NCI-H2107 treated with DMSO at 0.1 percent for 48 hours (cell line): ENCODE measurements at regions not wholly inside any gene's neighbourhood (a gene's known extent, or its start where the extent isn't known, plus 50 kb on each side); places are given as distances from the start of the nearest gene placed in this dataset.
A peak's percentile ranks its signal among the peaks of the same experiment; 100 is the strongest.

Experiments used
- DNase-seq: peaks from one replicate; lab custom pipeline; 2025; ENCODE audit not compliant: unreplicated experiment; lab: John Stamatoyannopoulos, UW

DNA sequence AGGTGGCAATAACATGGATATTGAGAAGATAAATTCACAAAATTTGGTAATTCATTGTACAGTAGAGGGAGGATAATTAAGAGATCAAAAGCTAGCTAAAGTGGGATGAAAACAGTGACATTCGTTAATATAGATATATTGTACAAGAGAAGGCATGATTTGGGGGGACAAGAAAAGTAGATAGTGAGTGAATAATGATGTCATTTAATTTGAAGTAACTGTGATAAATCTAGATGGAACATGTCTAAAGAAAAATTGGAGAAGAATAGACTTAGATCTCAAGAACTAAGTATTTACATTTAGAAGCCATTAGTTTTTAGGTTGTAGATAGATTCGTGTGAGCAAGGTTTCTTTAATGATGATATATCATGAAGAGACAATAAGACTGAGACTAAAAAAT, 594.0 kb upstream of the RGS18 start:
- DNase-seq: no peak

DNA sequence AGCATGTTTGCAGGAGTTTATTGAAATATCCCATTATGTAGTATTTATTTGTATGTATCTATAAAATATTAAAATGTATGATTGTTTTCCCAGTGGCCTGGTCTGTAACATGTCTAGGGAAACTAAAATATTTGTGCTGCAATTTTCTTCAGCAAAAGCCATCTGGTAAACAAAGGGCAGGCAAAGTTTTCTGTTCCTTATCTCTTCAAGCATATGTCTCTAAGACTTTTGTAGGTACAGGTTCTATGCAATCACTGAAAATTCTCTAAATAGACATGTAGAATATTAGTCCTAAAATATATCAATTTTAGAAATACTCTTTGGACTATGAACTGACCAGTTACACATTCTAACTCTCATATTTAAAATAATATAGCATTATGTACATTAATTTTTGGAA, 585.8 kb upstream of the RGS18 start:
- no peak for DNase-seq

DNA sequence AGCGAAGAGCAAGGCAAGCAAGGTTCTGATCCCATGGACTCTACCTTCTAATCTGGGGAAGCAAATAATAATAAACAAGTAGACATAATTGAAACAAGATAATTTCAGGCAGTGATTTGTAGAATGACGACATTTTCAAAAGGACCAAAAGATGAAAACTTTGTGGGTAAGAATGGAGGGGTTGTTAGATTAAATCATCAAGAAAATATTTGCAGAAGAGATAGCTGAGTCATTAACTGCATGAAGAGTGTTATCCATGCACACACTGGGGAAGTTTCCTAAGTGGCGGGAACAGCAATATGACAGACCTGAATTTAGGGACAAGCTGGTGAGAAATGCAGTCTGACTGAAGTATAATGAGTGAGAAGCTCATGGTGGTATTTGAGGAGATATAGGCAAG, 583.1 kb upstream of the RGS18 start:
- DNase-seq: no peak

DNA sequence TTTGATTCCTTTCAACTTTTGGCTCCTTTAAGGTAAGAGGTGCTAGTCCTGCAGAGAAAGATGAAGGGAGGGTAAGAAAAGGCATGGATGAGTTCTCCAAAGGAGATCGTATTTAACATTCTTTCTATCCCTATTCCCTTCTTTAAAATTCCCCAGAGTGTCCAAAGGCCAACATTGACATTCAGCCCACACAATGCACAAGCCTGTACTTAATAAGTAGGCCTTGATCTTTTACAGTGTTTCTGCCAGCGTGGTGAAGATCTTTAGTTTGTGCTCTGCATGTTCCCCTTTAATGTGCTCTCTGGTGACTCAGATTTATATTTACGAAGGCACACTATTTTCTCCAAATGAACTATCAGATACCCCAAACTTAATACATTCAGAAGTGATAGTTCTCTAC, 582.5 kb upstream of the RGS18 start:
- no peak for DNase-seq

DNA sequence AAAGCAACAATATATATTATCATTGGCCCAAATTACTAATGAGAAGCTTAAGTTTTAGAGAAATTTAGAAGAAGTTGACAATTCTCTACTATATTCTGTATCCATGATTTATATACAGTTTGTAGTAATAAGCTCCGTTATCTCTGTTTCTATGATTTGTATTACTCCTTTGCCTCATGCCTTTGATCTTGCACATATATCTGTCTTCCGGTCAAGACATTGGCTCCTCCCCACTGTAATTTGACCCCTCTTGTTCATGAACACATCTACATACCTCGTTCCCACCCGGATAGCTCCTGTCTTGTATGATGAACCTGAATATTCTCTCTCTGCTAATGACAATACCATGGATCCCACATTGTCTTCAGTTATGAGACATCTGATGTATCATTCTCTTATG, 581.0 kb upstream of the RGS18 start:
- DNase-seq: no peak

DNA sequence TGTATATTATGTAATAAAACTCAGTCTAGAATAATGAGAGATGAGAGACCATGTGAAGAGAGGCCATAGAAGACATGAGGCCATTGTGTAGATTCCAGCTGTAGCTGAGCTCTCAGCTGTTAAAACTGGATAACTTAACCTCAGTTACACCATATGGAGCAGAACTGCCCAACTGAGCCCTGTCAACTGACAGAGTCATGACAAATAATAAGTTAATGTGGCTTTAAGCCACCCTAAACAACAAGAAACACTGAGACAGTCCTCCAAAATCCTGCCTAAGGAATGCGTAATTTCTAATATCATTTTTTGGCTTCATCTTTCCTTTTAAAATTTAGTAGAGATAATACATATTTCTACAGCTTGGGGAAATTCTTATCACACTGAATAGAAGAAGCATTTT, 580.0 kb upstream of the RGS18 start:
- DNase-seq: no peak

DNA sequence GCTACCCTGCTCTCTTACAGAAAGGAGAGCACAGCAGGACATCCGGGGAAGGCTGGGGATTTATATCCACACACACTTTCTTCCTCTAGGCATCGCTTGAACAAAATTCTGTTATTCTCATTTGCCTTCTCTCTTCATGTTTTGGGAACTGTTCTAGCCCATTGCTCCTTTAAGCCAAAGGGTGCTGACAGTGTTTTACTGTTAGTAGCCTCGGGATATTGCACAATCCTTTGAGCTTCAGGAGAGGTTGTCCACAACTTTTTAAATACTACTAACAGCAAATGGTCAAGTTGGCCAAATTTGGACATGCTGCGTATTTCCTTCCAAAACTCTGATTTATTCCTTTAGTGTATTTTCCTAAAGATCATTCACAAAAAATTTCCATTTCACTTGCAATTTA, 579.2 kb upstream of the RGS18 start:
- DNase-seq: no peak

DNA sequence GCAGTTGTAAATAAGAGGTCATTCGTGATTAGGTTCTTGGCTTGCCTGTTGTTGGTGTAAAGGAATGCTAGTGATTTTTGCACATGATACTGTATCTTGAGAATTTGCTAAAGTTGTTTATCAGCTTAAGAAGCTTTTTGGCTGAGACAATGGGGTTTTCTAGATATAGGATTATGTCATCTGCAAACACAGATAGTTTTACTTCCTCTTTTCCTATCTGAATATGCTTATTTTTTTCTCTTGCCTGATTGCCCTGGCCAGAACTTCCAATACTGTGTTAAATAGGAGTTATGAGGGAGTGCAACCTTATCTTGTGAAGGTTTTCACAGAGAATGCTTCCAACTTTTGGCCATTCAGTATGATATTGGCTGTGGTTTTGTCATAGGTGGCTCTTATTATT, 576.1 kb upstream of the RGS18 start:
- no peak for DNase-seq

DNA sequence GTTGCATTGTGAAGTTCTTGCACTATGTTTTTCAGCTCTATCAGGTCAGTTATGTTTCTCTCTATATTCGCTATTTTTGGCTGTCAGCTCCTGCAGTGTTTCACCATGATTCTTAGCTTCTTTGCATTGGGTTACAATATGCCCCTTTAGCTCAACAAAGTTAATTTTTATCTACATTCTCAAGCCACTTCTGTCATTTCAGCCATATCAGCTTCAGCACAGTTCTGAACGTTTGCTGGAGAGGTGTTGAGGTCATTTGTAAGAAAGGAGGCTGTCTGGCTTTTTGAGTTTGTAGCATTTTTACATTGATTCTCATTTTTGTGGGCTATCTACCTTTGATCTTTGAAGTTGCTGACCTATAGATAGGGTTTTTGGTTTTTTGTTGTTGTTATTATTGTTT, 573.2 kb upstream of the RGS18 start:
- DNase-seq: no peak

DNA sequence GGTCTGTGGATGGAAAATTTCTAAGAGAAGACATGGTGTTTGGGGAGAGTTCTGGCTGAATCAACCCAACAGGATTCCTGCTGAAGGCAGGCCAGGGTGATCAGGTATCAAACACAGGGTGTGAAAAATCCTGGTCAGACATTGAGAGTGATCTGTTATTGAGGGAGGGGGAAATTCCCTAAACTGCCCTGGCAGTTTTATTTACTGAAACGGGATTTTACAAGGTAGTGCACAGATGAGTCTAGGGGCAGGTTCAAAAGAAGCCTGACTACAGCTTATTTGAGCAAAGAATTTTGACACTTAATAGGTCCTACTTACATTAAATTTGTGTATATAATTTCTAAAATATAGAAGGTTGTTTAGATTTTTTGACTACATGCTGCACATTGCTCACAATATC, 569.4 kb upstream of the RGS18 start:
- DNase-seq: no peak

DNA sequence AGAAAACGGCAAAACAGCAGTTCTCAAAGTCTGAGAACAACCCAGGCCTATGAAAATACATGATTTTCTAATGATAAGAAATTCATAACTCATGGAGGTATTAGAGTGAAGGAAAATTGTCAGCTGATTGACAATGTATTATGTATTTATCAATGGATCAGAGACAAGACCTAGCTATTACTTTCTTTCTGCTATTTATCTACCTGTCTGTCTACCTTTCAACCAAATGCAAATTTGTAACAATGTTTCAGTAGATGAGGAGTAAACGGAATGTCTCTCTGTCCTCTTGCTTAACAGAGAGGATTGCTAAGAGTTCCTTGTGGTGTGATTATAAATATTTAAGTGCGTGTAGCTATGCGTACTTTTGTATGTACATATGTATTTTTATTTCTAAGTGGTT, 568.7 kb upstream of the RGS18 start:
- no peak for DNase-seq

DNA sequence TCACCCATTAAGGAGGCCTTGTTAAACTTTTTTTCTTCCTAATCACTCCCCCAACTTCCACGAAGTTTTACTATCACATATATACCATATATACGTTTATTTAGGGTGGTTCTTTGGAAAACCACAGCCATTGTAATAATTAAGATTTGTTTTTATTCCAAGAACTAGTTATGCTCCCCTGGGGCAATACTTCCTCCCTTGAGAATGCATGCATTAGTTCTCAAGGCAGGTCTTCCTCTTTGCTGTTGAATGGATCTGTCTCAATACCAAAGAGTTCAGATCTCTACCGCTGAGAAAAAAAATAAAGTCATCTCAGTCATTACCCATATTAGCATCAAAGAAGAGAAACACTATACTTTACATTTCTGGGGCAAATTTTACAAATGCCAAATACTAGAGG, 567.7 kb upstream of the RGS18 start:
- no peak for DNase-seq

DNA sequence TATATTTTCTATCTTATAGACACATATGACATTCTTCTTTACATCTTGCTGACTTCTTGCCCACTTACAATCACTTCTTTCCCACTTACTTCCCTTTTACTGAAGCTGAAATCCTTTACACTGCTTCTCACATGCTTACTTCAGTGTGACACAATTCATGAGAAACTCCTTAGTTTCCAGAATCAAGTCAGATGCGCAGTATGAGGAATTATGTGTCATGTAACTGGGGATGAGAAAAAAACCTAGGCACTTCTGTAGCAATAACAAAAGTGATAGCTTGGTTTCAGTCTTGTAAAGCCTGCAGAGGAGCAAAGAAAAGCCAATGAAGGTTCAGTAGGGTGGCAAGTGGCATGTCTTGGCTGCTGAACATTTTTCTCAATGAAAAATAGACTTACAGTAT, 566.2 kb upstream of the RGS18 start:
- no peak for DNase-seq

DNA sequence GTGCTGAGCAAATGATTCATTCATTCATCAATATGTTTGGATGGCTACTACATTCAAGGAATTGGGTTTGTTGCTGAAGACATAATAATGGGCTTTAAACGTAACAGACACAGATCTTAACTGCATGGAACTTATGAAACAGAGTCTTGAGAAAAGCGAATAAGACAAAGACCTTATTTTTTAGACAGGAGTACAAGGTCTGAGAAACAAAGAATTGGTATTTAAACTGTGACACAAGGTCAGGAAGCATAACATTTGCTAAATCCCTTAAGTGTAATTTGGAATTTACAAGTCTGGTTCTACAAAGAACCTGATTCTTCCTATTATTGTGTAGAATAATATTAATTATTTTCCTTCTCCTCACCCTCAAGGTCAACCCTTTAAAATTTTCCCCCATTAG, 565.4 kb upstream of the RGS18 start:
- DNase-seq: no peak

DNA sequence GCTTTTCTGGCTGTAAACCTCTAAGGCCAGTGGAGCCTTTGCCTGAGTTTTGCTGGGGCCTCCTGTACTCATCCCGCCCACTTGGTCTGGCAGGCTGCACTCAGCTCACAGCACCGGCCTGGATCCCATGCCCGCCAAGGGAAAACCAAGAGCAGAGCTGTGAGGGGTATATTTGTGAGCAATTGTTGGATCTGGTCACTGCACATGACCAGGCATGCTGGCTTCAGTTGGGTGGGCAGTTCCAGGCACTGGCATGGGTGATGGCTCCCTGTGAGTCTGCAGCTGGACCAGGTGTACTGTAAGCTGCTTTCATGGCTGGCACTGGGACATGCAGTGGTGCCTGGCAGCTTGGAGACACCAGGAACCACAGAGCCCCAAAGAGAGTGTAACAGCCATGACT, 563.1 kb upstream of the RGS18 start:
- no peak for DNase-seq

DNA sequence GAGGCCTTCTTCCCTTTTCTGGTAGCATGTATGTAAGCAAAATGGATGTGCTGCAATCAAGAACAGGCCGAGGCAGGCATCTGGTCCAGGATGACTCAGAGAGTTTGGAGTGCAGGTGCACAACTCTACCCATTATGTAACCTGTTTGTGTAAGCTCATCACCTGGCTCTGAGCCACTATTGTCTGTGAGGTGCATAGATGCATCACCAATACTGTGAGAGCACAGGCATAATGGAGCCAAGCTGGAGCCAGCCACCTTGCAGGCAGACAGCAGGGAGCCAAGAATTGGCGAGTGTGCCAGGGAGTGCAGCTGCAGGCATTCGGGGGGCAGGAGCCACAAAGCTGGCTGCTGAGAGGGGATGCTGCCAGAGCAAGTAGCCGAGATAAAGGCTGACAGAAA, 549.9 kb upstream of the RGS18 start:
- DNase-seq: peak; percentile 67

DNA sequence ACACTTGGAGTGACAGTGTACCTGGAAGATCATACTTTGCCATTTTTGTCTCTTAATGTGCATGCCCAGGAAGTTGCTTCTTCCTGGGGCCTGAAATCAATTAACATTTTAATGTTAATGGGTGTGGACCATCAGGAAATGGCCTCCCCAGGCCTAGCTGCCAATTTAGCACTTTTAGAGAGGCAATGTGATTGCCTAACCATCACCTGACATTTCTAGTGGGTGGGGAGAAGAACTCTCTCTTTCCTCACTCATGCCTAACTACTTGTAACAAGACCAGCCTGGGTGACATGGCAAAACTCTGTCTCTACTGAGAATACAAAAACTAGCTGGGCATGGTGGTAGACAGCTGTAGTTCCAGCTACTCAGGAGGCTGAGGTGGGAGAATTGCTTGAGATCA, 549.0 kb upstream of the RGS18 start:
- DNase-seq: no peak

DNA sequence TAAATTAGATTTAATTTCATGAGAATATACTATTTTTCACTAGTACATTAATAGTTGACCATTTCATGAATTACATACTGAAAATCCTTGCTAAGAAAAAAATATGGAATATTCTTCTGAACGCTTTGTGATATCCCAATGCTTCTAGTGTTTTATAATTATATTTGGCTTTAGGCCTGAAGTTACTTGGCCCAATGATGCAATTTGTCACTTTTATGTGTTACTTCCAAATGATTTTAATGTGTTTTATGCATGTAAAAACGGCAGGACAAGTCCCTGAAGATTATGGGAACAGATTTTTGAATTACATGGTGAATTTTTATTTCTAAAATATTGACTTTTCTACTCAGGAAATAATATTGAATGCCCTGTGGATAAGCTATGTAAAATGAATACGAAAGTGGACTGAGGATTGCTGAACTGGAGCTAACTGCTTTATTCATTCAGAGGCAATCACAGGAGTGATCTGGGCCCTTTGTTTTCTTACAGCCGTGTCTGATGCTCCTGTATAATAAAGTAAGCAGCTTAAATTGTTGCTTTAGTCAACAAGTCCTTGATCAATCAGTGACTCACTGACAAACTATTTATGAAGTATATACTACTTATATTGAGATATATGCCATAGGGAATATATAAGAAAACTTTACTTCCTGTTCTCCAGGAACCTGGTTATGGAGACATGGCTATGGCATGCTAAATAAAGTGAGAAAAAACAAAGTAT, 543.0 kb upstream of the RGS18 start:
- DNase-seq: no peak

DNA sequence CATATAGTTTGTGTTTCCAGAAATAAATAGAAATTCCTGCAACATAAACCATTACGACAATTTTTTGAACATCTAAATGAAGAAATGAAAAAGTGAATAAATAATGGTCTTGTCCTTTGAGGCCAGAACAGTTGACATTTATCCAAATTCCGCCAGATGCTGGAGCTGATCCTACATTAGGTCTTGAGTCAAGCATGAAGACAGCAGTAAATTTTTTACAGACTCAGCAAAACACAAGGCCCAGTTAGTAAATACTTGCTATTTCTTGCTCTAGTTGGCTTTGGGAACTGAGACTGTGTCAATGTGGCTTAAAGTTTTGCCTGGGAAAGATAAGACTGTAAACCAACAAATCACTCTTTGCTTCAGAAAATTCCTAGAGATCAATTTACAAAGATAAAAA, 540.1 kb upstream of the RGS18 start:
- no peak for DNase-seq

DNA sequence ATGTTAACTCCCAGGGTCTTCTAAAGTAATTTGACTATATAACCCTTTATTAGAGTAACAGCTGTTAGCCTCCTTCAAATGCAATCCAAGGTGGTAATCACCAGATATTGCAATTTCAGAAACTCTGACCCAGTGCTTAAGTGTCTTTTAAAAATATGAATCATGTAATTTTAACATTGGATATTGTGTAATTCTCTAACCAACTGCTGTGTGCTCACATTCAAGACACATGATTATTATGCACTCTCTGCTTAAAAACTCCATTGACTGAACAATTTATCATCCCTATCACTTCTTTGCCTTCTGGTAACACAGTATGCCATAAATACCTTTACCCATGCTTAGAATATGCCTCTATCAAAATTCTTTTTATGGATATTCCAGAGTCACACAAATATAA, 537.4 kb upstream of the RGS18 start:
- no peak for DNase-seq

DNA sequence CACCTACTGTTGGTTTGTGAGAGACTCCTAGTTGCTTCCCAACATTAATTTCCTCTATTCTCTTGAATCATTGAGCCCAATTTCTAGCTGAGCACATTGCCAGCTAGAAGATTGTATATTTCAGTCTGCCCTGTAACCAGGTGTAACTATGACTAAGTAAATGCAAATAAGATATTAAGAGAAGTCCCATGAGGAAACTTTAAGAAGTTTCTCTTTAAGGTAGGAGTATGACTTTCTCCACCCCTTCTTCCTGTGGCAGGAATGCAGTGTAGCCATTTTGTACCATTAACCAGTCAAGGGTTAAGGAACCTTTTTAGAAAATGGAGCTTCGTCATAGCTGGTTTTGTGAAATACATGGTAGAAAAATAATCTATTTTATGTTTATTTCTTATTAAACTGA, 534.2 kb upstream of the RGS18 start:
- no peak for DNase-seq

DNA sequence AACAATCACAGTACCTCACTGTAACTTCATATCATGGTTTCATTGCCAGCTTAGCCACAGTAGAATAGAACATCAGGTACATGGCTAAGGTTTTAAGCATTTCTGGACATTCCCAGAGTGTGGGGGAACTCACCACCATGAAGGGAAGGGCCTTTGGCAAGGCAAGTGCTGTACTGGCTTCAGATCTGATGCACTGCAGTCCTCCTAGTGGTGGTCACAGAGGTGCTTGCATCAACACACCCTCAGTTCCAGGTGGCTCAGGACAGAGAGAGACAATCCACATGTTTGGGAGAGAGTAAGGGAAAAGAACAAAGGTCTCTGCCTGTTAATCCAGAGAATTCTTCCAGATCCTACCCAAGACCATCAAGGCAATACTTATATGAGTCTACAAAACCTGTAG, 528.4 kb upstream of the RGS18 start:
- no peak for DNase-seq

DNA sequence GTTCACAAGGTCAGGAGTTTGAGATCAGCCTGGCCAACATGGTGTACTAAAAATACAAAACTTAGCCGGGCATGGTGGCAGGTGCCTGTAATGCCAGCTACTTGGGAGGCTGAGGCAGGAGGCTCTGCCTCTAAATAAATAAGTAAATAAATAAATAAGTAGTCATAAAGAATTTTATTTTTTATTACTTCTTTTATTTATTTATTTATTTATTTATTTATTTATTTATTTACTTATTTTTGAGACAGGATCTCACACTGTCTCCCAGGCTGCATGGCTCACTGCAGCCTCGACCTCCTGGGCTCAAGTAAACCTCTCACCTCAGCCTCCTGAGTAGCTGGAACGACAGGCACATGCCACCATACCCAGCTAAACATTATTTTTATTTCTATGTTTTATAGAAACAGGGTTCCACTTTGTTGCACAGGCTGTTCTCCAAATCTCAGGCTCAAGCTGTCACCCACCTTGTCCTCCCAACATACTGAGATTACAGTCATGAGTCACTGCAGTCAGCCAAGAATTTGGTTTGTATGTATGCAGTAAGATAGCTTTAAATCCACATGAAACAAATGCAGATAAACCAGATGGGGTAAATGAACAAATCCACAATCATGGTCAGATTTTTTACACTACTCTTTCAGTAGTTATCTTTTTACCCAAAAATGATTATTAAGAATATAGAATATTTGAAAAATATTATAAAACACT, 523.3 kb upstream of the RGS18 start:
- no peak for DNase-seq
